HG03196 (cell line): ENCODE measurements at regions not wholly inside any gene's neighbourhood (a gene's known extent, or its start where the extent isn't known, plus 50 kb on each side); places are given as distances from the start of the nearest gene placed in this dataset.
"Not testable (repeated sequence)": the region's sequence is repeated elsewhere in the genome, so short reads cannot be mapped to it uniquely, and the experiment has no call there.

Experiments used
- ATAC-seq: cut with Tn5 transposase; IDR thresholded peaks from one replicate; pipeline ENCODE4 v1.9.1; 2021; ENCODE audit not compliant: unreplicated experiment

GRCh38 chr3:159881828-159882309 is 106.8 kb upstream of the IL12A start:
- no peak for ATAC-seq

GRCh38 chr3:159882367-159882766 is 106.3 kb upstream of the IL12A start:
- no peak for ATAC-seq

GRCh38 chr3:159882790-159883779 is 105.5 kb upstream of the IL12A start:
- ATAC-seq = no peak

GRCh38 chr3:159884661-159885402 is 103.8 kb upstream of the IL12A start:
- ATAC-seq = no peak

DNA sequence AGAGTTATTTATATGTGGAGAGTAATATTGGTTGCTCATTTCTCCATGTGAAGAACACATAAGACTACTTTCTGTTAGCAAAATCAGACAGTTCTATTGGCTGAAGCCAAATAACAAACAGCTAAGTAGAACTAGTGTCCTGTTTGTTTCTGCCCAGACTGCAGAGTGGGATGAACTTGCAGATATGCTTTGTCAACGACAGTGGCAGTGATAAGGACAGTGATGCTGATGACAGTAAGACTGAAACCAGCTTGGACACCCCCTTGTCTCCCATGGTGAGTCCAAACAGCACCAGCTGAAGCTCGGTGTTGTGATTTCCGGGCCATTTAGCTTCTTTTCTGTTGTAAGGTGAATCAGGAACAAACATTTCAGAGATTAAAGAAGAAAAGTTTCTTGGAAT is 102.6 kb upstream of the IL12A start:
- ATAC-seq = no peak

DNA sequence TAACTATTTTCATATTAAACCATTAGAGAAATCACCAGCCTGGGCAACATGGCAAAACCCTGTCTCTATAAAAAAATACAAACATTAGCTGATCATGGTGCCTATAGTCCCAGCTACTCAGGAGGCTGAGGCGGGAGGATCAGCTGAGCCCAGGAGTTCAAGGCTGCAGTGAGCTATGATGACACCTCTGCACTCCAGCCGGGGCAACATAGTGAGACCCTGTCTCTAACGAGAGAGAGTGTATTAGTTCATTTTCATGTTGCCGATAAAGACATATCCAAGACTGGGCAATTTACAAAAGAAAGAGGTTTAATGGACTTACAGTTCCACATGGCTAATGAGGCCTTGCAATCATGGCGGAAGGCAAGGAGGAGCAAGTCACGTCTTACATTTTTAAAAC is 102.1 kb upstream of the IL12A start:
- not testable (repeated sequence) for ATAC-seq

DNA sequence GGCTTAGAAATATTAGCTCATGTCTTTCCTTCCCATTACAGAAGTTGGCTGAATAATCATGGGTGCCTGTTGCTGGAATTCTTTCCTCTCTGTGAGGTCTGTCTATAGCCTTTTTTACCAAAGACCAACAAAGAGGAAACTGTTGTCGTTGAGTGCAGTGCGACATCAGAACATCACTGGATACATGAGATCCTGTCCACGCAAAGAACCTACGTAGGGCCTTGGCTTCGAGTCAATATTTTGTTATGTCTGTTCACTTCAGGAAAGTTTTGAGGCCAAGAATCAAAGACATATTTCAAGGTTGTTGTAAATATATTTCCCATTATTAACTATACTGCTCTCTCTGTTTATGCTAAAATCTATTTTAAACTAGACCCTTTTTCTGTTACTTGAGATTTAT is 101.5 kb upstream of the IL12A start:
- no peak for ATAC-seq

DNA sequence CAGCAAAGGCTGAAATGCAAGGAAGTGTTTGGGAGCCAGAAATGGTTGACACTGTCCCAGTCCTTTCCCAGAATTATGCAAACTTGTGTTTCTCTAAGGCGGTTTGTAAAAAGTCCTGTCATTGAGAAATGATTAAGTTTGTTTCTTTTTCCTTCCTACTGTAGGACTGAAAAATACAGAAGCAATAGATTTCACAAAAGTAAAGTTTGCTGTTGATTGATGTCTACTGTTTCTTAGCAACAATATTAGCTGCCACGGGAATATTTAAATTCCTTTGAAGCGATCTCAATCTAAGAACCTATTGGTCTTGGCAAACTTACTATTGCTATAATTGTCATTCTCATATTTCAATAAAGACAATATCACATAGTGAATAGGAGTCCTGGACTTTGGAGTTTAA is 100.7 kb upstream of the IL12A start:
- ATAC-seq = no peak

DNA sequence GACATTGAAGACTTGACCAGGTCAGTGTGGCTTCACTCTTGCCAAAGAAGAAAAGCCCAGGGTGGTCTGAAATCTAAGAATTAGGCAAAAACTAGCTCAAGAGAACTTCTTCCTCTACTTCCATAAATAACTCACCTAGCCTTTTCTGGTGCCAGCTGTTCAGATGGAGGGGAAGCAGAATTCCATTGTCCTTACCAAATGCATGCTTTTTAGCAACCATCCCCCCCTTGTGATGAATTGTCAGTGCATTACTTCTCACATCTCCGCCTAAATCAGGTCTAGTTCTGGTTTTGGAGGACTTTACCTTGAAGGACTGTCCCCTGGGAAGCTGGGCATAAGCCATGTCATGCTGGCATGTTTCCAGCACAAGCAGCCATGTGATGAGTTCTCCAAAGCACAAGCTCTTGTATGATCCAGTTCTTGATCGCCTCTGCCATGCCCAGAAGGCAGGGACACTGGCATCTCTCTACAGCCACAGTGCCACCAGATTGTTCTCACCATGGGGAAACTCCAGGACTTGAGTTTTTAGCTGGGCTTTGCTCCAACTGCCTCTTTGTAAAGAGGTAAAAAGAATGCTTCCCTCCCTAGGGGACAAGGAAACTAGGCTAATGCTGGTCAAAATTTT is 96.4 kb upstream of the IL12A start:
- ATAC-seq = no peak

DNA sequence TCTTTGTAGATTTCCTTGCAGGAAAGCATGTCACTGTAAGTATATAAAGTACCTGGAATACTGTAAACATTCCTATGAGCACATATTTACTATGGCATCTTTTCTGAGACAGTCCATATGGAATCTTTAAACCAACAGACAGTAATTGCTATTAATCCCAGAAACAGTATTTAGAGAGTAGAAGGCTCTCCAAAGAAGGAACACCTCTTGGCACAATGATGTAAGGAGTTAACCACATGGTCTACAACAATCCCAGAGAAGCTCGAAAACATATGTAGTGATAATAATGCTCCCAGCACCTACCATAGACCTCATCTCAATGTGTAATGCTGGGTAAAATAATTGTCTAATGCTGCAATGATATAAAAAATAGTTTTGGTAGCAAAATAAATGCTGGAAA is 95.8 kb upstream of the IL12A start:
- no peak for ATAC-seq

DNA sequence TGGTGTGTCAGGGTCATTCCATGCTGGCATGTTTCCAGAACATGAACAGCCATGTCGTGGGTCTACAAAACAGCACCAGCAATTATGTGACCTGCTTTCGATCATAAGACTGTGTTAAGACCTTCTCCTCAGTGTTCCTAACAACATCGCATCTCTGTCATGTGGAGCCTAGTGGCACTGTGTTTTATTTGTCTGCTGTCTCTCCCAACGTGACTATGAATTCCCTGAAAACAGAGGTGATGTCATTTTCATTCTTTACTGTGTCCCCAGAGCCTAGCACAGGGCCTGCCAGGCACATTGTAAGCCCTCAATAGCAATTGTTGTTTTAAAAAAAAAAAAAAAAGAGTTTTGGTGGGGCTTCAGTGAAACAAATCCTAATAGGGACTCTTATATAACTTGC is 94.2 kb upstream of the IL12A start:
- no peak for ATAC-seq

DNA sequence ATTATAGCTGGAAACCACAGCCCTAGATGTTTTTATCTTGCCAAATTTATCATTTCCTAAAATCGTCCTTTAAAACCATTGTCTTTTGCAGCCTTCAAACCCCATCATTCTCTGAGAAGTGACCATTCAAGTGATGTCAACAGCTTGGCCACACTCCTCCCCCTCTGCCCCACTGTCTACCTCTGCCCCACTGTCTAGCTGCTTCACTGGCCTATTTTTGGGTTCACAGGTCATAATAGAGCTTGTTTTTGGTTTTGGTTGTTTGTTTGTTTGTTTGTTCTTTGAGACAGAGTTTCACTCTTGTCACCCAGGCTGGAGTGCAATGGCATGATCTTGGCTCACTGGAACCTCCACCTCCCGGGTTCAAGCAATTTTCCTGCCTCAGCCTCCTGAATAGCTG is 93.2 kb upstream of the IL12A start:
- no peak for ATAC-seq

DNA sequence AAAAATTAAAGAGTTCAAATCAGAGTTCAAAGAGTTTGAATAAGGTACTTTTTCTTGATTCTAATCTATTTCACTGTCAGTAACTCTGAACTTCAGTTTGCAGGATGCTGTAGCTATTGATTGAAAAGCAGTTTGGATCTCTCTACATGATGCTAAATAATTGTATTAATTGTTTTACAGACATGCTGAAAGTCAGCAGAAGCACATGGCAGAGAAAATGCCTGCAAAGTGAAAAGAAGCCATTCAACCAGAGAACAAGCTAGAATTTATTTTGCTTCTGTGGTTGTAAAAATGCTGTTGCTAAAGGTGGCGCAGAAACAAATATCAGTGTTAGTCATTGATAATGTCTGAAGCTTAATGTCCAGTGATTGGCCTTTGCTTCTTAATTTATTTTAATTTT is 92.1 kb upstream of the IL12A start:
- ATAC-seq = no peak

- ATAC-seq = no peak
Measured at GRCh38 chr3:159897331-159898075, 91.1 kb upstream of the IL12A start.

- no peak for ATAC-seq
Measured at GRCh38 chr3:159898147-159898546, 90.5 kb upstream of the IL12A start.

GRCh38 chr3:159899166-159899565 is 89.5 kb upstream of the IL12A start:
- ATAC-seq = no peak

GRCh38 chr3:159902546-159903314 is 85.9 kb upstream of the IL12A start:
- no peak for ATAC-seq

DNA sequence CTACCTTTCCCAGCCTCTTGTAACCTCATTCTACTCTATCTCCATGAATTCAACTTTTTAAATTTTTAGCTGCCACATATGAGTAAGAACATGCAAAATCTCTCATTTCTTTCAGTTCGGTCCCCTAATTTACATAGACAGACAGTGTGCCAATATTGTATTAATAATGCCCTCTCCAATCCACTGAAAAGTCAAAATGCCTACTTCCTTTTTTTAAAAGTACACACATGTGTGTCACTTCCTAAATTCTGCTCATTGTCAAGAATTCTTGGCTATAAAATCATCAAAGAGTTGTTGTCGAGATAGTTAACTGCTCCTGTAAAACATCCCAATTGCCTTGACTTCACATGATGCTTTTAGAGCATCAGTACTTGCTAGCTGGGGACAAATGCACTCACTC is 84.2 kb upstream of the IL12A start:
- ATAC-seq = no peak

GRCh38 chr3:159904911-159905310 is 83.7 kb upstream of the IL12A start:
- no peak for ATAC-seq

DNA sequence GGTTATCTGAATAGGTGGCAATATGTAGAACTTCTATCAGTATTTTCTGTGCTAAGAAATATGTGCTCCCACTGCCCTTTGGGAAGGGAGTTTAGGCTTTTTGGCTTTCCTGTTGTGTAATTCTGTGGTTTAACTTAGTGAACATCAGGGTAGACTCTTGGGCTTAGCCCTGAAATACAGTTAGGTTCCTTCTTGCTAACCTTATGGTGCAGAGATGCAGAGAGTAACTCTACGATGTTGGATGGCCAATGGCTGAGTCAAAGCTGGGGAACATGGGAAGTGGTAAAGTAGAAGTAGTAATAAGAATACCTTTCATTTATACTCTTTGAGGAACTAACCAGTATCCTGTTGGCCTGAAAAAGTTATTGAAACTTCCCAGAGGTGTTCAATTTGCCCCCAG is 80.8 kb upstream of the IL12A start:
- no peak for ATAC-seq
